GM21526 (cell line): ENCODE measurements at regions not wholly inside any gene's neighbourhood (a gene's known extent, or its start where the extent isn't known, plus 50 kb on each side); places are given as distances from the start of the nearest gene placed in this dataset.

Experiments used
- ATAC-seq: cut with Tn5 transposase; IDR thresholded peaks from one replicate; pipeline ENCODE4 v1.9.1; 2021; ENCODE audit warnings: moderate library complexity; ENCODE audit not compliant: unreplicated experiment, low FRiP score

GRCh38 chrX:23223169-23223568 lies 111.5 kb upstream of the PTCHD1 start:
- ATAC-seq, result no peak

- no peak for ATAC-seq
Measured at GRCh38 chrX:23228454-23228853, 106.2 kb upstream of the PTCHD1 start.

GRCh38 chrX:23228950-23229448 lies 105.7 kb upstream of the PTCHD1 start:
- ATAC-seq, result no peak

- no peak for ATAC-seq
Measured at GRCh38 chrX:23235051-23235450, 99.6 kb upstream of the PTCHD1 start.

GRCh38 chrX:23246001-23246400 lies 88.6 kb upstream of the PTCHD1 start:
- ATAC-seq, result no peak

- ATAC-seq, result no peak
Measured at GRCh38 chrX:23248187-23248586, 86.5 kb upstream of the PTCHD1 start.

GRCh38 chrX:23251043-23251442 lies 83.6 kb upstream of the PTCHD1 start:
- ATAC-seq, result no peak

- ATAC-seq, result no peak
Measured at GRCh38 chrX:23263892-23264291, 70.8 kb upstream of the PTCHD1 start.

- ATAC-seq, result no peak
Measured at GRCh38 chrX:23269923-23270322, 64.7 kb upstream of the PTCHD1 start.

- no peak for ATAC-seq
Measured at GRCh38 chrX:23271026-23271425, 63.6 kb upstream of the PTCHD1 start.

- ATAC-seq, result no peak
Measured at GRCh38 chrX:23276475-23276874, 58.2 kb upstream of the PTCHD1 start.
